Muscle layer of duodenum (tissue), 2 donors: ENCODE measurements at regions not wholly inside any gene's neighbourhood (a gene's known extent, or its start where the extent isn't known, plus 50 kb on each side); places are given as distances from the start of the nearest gene placed in this dataset.
"Not testable (repeated sequence)": the region's sequence is repeated elsewhere in the genome, so short reads cannot be mapped to it uniquely, and the experiment has no call there.

Experiments
- H3K27ac ChIP-seq: one replicate; pipeline ENCODE4 v1.7.0; 2013; ENCODE audit warnings: mild to moderate bottlenecking, low read length
- H3K27me3 ChIP-seq: one replicate; pipeline ENCODE4 v1.7.0; 2013; ENCODE audit warnings: low read depth, mild to moderate bottlenecking, control low read depth, low read length
- H3K36me3 ChIP-seq, 2 donors: one replicate each; pipeline ENCODE4 v1.7.0; 2013; ENCODE audit warnings: low read length in 2 of 2, control low read depth in 1 of 2, mild to moderate bottlenecking in 1 of 2; ENCODE audit not compliant: insufficient read depth in 2 of 2, control insufficient read depth in 1 of 2
- H3K4me1 ChIP-seq, 2 donors: one replicate each; pipeline ENCODE4 v1.7.0; 2013; ENCODE audit warnings: low read length in 2 of 2, mild to moderate bottlenecking in 2 of 2, control low read depth in 1 of 2, moderate library complexity in 1 of 2; ENCODE audit not compliant: insufficient read depth in 2 of 2, control insufficient read depth in 1 of 2
- H3K4me3 ChIP-seq, 2 donors: one replicate each; pipeline ENCODE4 v1.7.0; 2013; ENCODE audit warnings: low read length in 2 of 2, low read depth in 1 of 2, mild to moderate bottlenecking in 1 of 2
- H3K9me3 ChIP-seq, 2 donors: one replicate each; pipeline ENCODE4 v1.7.0; 2013; ENCODE audit warnings: low read length in 2 of 2, control low read depth in 1 of 2, mild to moderate bottlenecking in 1 of 2; ENCODE audit not compliant: control insufficient read depth in 1 of 2
- donor health status: healthy.

GRCh38 chr6:14781772-14782525 lies 463.9 kb upstream of the JARID2 start:
- H3K27ac ChIP-seq, result no peak overlapping the region
- no peak overlapping the region for H3K4me3 ChIP-seq
- H3K4me1 ChIP-seq, result no peaks in the 10 kb centered on the region
- H3K27me3 ChIP-seq, result no peaks in the 10 kb centered on the region
- H3K9me3 ChIP-seq, result no peaks in the 10 kb centered on the region
- H3K36me3 ChIP-seq, result no peaks in the 10 kb centered on the region

DNA sequence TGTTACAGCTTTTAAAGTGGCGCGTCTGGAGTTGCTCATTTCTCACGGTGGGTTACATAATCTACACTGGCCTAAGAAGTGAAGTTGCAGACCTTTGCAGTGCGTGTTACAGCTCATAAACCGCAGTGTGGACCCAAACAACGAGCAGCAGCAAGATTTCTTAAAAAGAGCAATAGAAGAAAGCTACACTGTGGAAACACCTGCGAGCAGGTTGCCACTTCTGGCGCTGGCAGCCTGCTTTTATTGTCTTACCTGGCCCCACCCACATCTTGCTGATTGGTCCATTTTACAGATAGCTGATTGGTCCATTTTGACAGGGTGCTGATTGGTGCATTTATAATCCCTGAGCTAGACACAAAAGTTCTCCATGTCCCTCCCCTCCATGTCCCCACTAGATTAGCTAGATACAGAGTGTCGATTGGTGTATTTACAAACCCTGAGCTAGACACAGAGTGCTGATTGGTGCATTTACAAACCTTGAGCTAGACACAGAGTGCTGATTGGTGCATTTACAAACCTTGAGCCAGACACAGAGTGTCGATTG lies 462.9 kb upstream of the JARID2 start:
- H3K27ac ChIP-seq, result not testable (repeated sequence)

GRCh38 chr6:14783594-14783993 lies 462.3 kb upstream of the JARID2 start:
- Histone ChIP-seq H3K4me3 (no peak overlapping the region), H3K27ac (no peak overlapping the region), H3K27me3 (no peaks in the 10 kb centered on the region), H3K4me1 (no peaks in the 10 kb centered on the region), H3K36me3 (no peaks in the 10 kb centered on the region), H3K9me3 (no peaks in the 10 kb centered on the region)

More for the DNA sequence above, 462.9 kb upstream of the JARID2 start:
- not testable (repeated sequence) for H3K4me3 ChIP-seq, H3K36me3 ChIP-seq, H3K27me3 ChIP-seq, H3K4me1 ChIP-seq, H3K9me3 ChIP-seq

- no peaks in the 10 kb centered on the region for H3K36me3 ChIP-seq
- no peaks in the 10 kb centered on the region for H3K9me3 ChIP-seq
- no peak overlapping the region for H3K4me3 ChIP-seq
- no peaks in the 10 kb centered on the region for H3K4me1 ChIP-seq
- no peak overlapping the region for H3K27ac ChIP-seq
- H3K27me3 ChIP-seq, result no peaks in the 10 kb centered on the region
Measured at GRCh38 chr6:14784596-14785492, 461.0 kb upstream of the JARID2 start.

GRCh38 chr6:14785493-14785790 lies 460.4 kb upstream of the JARID2 start:
- H3K4me1 ChIP-seq, result no peaks in the 10 kb centered on the region
- no peaks in the 10 kb centered on the region for H3K9me3 ChIP-seq
- no peak overlapping the region for H3K4me3 ChIP-seq
- H3K27ac ChIP-seq, result no peak overlapping the region
- H3K27me3 ChIP-seq, result no peaks in the 10 kb centered on the region
- H3K36me3 ChIP-seq, result no peaks in the 10 kb centered on the region

- no peaks in the 10 kb centered on the region for H3K9me3 ChIP-seq
- H3K27me3 ChIP-seq, result no peaks in the 10 kb centered on the region
- no peaks in the 10 kb centered on the region for H3K36me3 ChIP-seq
- no peaks in the 10 kb centered on the region for H3K4me1 ChIP-seq
- no peak overlapping the region for H3K27ac ChIP-seq
- no peak overlapping the region for H3K4me3 ChIP-seq
Measured at GRCh38 chr6:14786008-14786407, 459.9 kb upstream of the JARID2 start.

DNA sequence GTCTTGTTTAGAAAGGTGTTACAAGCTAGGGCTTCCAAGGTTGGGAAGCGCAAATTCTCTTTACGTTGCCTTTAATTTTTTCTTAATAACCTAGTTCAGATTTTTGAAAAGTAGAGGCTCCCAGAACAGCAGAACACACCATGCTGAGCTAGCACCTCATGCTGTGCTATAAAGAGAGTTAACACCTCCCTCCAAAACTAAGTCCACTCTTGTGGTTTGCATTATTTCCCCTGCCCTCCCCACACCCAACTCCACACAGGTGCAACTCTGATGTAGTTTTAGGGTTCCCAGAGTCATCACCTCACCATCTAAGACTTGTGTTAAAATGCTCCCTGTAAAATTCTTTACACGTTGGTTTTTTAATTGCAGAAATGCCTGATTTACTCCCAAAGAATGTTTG lies 459.4 kb upstream of the JARID2 start:
- H3K4me1 ChIP-seq, result peaks cover 0 to 1% of the 10 kb centered on the region in 2 donors
- H3K27me3 ChIP-seq, result no peaks in the 10 kb centered on the region
- no peak overlapping the region for H3K27ac ChIP-seq
- no peaks in the 10 kb centered on the region for H3K36me3 ChIP-seq
- no peak overlapping the region for H3K4me3 ChIP-seq
- H3K9me3 ChIP-seq, result no peaks in the 10 kb centered on the region

DNA sequence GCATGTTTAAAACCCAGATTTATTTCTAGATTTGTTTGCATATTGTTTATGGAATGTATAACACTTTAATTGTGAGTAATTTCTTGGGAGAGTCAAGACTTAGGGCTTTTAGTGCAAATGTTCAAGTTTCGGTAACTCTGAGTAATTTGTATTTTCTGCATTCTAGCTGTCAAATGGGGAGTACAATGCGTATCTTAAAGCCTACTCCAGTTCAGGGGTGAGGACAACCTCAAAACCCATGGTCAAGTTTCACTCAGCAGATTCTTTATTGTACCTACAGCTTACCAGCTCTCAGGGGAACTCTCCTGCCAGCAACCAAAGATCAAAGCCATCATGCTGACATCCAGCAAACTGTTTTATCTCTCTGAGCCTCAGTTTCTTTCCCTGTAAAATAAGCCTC lies 458.6 kb upstream of the JARID2 start:
- Histone ChIP-seq H3K4me3 (no peak overlapping the region), H3K9me3 (no peaks in the 10 kb centered on the region), H3K27me3 (no peaks in the 10 kb centered on the region), H3K4me1 (peaks cover 0 to 7% of the 10 kb centered on the region in 2 donors), H3K27ac (no peak overlapping the region), H3K36me3 (no peaks in the 10 kb centered on the region)

- Histone ChIP-seq H3K9me3 (no peaks in the 10 kb centered on the region), H3K36me3 (no peaks in the 10 kb centered on the region), H3K4me3 (no peak overlapping the region), H3K27me3 (no peaks in the 10 kb centered on the region), H3K27ac (no peak overlapping the region), H3K4me1 (peaks cover 0 to 7% of the 10 kb centered on the region in 2 donors)
Measured at GRCh38 chr6:14787677-14788076, 458.2 kb upstream of the JARID2 start.

GRCh38 chr6:14789996-14790395 lies 455.9 kb upstream of the JARID2 start:
- Histone ChIP-seq H3K4me3 (no peak overlapping the region), H3K27ac (no peak overlapping the region), H3K9me3 (no peaks in the 10 kb centered on the region), H3K36me3 (no peaks in the 10 kb centered on the region), H3K4me1 (peaks cover 0 to 7% of the 10 kb centered on the region in 2 donors), H3K27me3 (no peaks in the 10 kb centered on the region)

DNA sequence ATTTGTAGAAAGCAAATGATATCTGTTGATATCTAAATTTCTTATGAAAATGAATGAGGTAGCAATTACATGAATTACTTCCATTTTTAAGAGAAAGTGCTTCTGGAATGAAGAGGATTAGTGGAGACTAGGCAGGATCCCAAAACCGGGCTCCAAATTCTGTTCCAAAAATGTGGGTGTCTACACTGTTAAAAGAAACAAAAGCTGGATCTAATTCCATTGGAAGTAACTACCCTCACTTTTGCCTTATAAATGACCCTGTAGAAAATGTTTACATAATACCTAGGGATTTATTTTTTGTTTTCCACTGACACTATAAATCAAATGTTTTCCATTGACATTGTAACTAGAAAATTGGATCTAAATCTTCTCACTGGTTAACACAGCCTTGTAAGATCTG lies 454.9 kb upstream of the JARID2 start:
- Histone ChIP-seq H3K4me1 (peaks cover 0 to 7% of the 10 kb centered on the region in 2 donors), H3K9me3 (no peaks in the 10 kb centered on the region), H3K27me3 (no peaks in the 10 kb centered on the region), H3K36me3 (no peaks in the 10 kb centered on the region), H3K27ac (no peak overlapping the region), H3K4me3 (no peak overlapping the region)
